IMR-90 (cell line): ENCODE measurements at regions not wholly inside any gene's neighbourhood (a gene's known extent, or its start where the extent isn't known, plus 50 kb on each side); places are given as distances from the start of the nearest gene placed in this dataset.

ENCODE experiments used
- ATAC-seq: fragments of 200-7000 bp; cut with Tn5 transposase; 2 replicates; pipeline ENCODE4 v1.9.1; 2020; ENCODE audit warnings: low read depth, mild to moderate bottlenecking, moderate library complexity
- BruUV-seq: library from RNA; stranded (reverse); fragments of 400-500 nt; replicated peaks from 2 replicates; lab custom pipeline; 2021; lab: Mats Ljungman, UMichigan
- CTCF ChIA-PET: fragments of 300-600 bp; formaldehyde crosslinking; extraction: SDS; loops from one replicate; lab custom pipeline; 2021; ENCODE audit warnings: antibody characterized with exemption; lab: Yijun Ruan, JAX
- POLR2A ChIA-PET: fragments of 300-600 bp; sonication (Branson Sonifier 250); formaldehyde crosslinking; loops from one replicate; lab custom pipeline; 2022; ENCODE audit warnings: antibody characterized with exemption; ENCODE audit not compliant: unreplicated experiment; lab: Charles Lee
- DNase-seq: peaks from one replicate; pipeline ENCODE4 v3.0.0; 2013
- H2AFZ ChIP-seq: replicated peaks from 2 replicates; pipeline ENCODE3; 2013; ENCODE audit warnings: low read length, mild to moderate bottlenecking; ENCODE audit not compliant: poor library complexity
- H2AK5ac ChIP-seq: 2 replicates; pipeline ENCODE4 v1.6.1; 2013; ENCODE audit warnings: low read depth, low read length, inconsistent platforms
- H2AK9ac ChIP-seq: replicated peaks from 2 replicates; pipeline ENCODE3; 2013; ENCODE audit warnings: mild to moderate bottlenecking, low read depth, low read length, moderate library complexity; ENCODE audit not compliant: poor library complexity
- H2BK120ac ChIP-seq: 2 replicates; pipeline ENCODE4 v1.6.1; 2013; ENCODE audit warnings: low read depth, low read length, inconsistent platforms
- H2BK15ac ChIP-seq: 3 replicates; pipeline ENCODE4 v1.6.1; 2013; ENCODE audit warnings: low read depth, low read length, inconsistent platforms
- H2BK20ac ChIP-seq: 2 replicates; pipeline ENCODE4 v1.6.1; 2013; ENCODE audit warnings: low read depth, mild to moderate bottlenecking, inconsistent platforms, low read length, moderate library complexity
- H2BK5ac ChIP-seq: 2 replicates; pipeline ENCODE4 v1.6.1; 2013; ENCODE audit warnings: mild to moderate bottlenecking, low read depth, low read length, inconsistent platforms; ENCODE audit not compliant: poor library complexity, severe bottlenecking
- H3K14ac ChIP-seq: replicated peaks from 2 replicates; pipeline ENCODE4 v1.6.1; 2013; ENCODE audit warnings: low read depth, low read length, inconsistent platforms
- H3K18ac ChIP-seq: 2 replicates; pipeline ENCODE4 v1.6.1; 2013; ENCODE audit warnings: low read depth, low read length, control low read depth
- H3K23ac ChIP-seq: 2 replicates; pipeline ENCODE4 v1.6.1; 2013; ENCODE audit warnings: low read depth, low read length, inconsistent platforms
- H3K27ac ChIP-seq: 2 replicates; pipeline ENCODE4 v1.5.1; 2013; ENCODE audit warnings: mild to moderate bottlenecking, control low read depth, low read length; ENCODE audit not compliant: insufficient read depth
- H3K27me3 ChIP-seq: 2 replicates; pipeline ENCODE4 v1.6.1; 2013; ENCODE audit warnings: low read length; ENCODE audit not compliant: control insufficient read depth, insufficient read depth
- H3K36me3 ChIP-seq: 2 replicates; pipeline ENCODE4 v1.6.1; 2013; ENCODE audit warnings: low read length, mixed read lengths; ENCODE audit not compliant: control insufficient read depth, insufficient read depth
- H3K4ac ChIP-seq: 2 replicates; pipeline ENCODE4 v1.6.1; 2013; ENCODE audit warnings: low read depth, low read length, inconsistent platforms
- H3K4me1 ChIP-seq: 2 replicates; pipeline ENCODE4 v1.6.1; 2013; ENCODE audit warnings: low read length, mixed read lengths; ENCODE audit not compliant: control insufficient read depth, insufficient read depth
- H3K4me2 ChIP-seq: 2 replicates; pipeline ENCODE4 v1.6.1; 2013; ENCODE audit warnings: low read depth, mild to moderate bottlenecking, control low read depth, low read length, moderate library complexity
- H3K4me3 ChIP-seq: 2 replicates; pipeline ENCODE4 v1.5.1; 2013; ENCODE audit warnings: low read depth, mild to moderate bottlenecking, control low read depth, low read length, moderate library complexity; ENCODE audit not compliant: insufficient read depth
- H3K56ac ChIP-seq: 2 replicates; pipeline ENCODE4 v1.6.1; 2013; ENCODE audit warnings: low read length, inconsistent platforms; ENCODE audit not compliant: insufficient read depth; ENCODE audit errors: extremely low read depth
- H3K79me1 ChIP-seq, 2 experiments: 2 replicates each; pipeline ENCODE4 v1.6.1; 2013; ENCODE audit warnings: low read length in 2 of 2, inconsistent platforms in 1 of 2, low read depth in 1 of 2
- H3K9ac ChIP-seq: 2 replicates; pipeline ENCODE4 v1.6.1; 2013; ENCODE audit warnings: low read depth, low read length, control low read depth
- H3K9me1 ChIP-seq: 2 replicates; pipeline ENCODE4 v1.6.1; 2013; ENCODE audit warnings: low read length, inconsistent platforms; ENCODE audit not compliant: insufficient read depth
- H3K9me3 ChIP-seq: 2 replicates; pipeline ENCODE4 v1.6.1; 2013; ENCODE audit warnings: low read length; ENCODE audit not compliant: control insufficient read depth, insufficient read depth
- H4K20me1 ChIP-seq: 2 replicates; pipeline ENCODE4 v1.6.1; 2013; ENCODE audit warnings: low read length, inconsistent platforms; ENCODE audit not compliant: insufficient read depth
- H4K5ac ChIP-seq: 2 replicates; pipeline ENCODE4 v1.6.1; 2013; ENCODE audit warnings: mild to moderate bottlenecking, low read depth, low read length, control low read depth
- H4K8ac ChIP-seq, 2 experiments: 2 replicates each; pipeline ENCODE4 v1.6.1; 2013; ENCODE audit warnings: low read depth in 2 of 2, low read length in 2 of 2, control low read depth in 1 of 2, inconsistent platforms in 1 of 2
- H4K91ac ChIP-seq: 2 replicates; pipeline ENCODE4 v1.6.1; 2013; ENCODE audit warnings: low read depth, low read length, inconsistent platforms; ENCODE audit not compliant: insufficient read depth
- BHLHE40 ChIP-seq: fragments of 150-350 bp; IDR thresholded peaks from 2 replicates; pipeline ENCODE4 v1.6.1; 2016; ENCODE audit warnings: mild to moderate bottlenecking, low read depth, low read length
- CEBPB ChIP-seq: IDR thresholded peaks from 2 replicates; pipeline ENCODE4 v1.6.1; 2012; ENCODE audit warnings: low read depth, low read length, improper control_type of control experiment
- CHD1 ChIP-seq: IDR thresholded peaks from 2 replicates; pipeline ENCODE4 v1.6.1; 2012; ENCODE audit warnings: low read depth, low read length, improper control_type of control experiment
- ELK1 ChIP-seq: fragments of 150-350 bp; IDR thresholded peaks from 2 replicates; pipeline ENCODE4 v1.6.1; 2016; ENCODE audit warnings: low read depth, mild to moderate bottlenecking, low read length, moderate library complexity, borderline replicate concordance
- FOS ChIP-seq: fragments of 150-350 bp; IDR thresholded peaks from 2 replicates; pipeline ENCODE4 v1.6.1; 2016; ENCODE audit warnings: low read depth, low read length
- MAZ ChIP-seq: IDR thresholded peaks from 2 replicates; pipeline ENCODE4 v1.6.1; 2012; ENCODE audit warnings: low read depth, mild to moderate bottlenecking, low read length, improper control_type of control experiment, moderate library complexity, borderline replicate concordance
- MXI1 ChIP-seq: IDR thresholded peaks from 2 replicates; pipeline ENCODE4 v1.6.1; 2012; ENCODE audit warnings: low read depth, mild to moderate bottlenecking, low read length, moderate library complexity, borderline replicate concordance
- NFE2L2 ChIP-seq: fragments of 150-350 bp; IDR thresholded peaks from 2 replicates; pipeline ENCODE4 v1.6.1; 2016; ENCODE audit warnings: low read depth, mild to moderate bottlenecking, low read length
- POLR2A ChIP-seq: IDR thresholded peaks from 2 replicates; pipeline ENCODE4 v1.6.1; 2012; ENCODE audit warnings: mild to moderate bottlenecking, low read depth, low read length
- RAD21 ChIP-seq: IDR thresholded peaks from 2 replicates; pipeline ENCODE4 v1.6.1; 2012; ENCODE audit warnings: low read length, improper control_type of control experiment
- RCOR1 ChIP-seq: IDR thresholded peaks from 2 replicates; pipeline ENCODE4 v1.6.1; 2012; ENCODE audit warnings: mild to moderate bottlenecking, low read length, improper control_type of control experiment; ENCODE audit not compliant: insufficient replicate concordance
- RFX5 ChIP-seq: IDR thresholded peaks from 2 replicates; pipeline ENCODE4 v1.8.0; 2012; ENCODE audit warnings: low read depth, mild to moderate bottlenecking, low read length, moderate library complexity
- SMC3 ChIP-seq: fragments of 150-350 bp; IDR thresholded peaks from 2 replicates; pipeline ENCODE4 v1.6.1; 2016; ENCODE audit warnings: low read depth, mild to moderate bottlenecking, antibody characterized with exemption, low read length, moderate library complexity
- WGBS, 2 experiments: methylation state at CpG; one replicate each; pipeline versions ENCODE4 v1.1.5 to v1.1.7; 2013; ENCODE audit warnings: missing lambda C conversion rate in 2 of 2; ENCODE audit not compliant: insufficient read length in 1 of 2; ENCODE audit errors: extremely low coverage in 2 of 2; 5-methylcytosine and 5-hydroxymethylcytosine counted together
- dilution Hi-C: fragments of 300-500 bp; cut with HindIII; formaldehyde crosslinking; loops from one replicate; pipeline ENCODE4 v1.14.3; 2018; ENCODE audit warnings: low sequenced_read_pairs; ENCODE audit not compliant: unreplicated experiment
- in situ Hi-C: fragments of 300-500 bp; cut with MboI; formaldehyde crosslinking; loops from 3 replicates; pipeline ENCODE4 v1.14.3; 2019; ENCODE audit warnings: low sequenced_read_pairs, inconsistent platforms, mixed read lengths
- intact Hi-C: fragments of 100-400 bp; cut with micrococcal nuclease; formaldehyde crosslinking; loops from 2 replicates; pipeline ENCODE4 v1.10.0; 2022
- TF ChIP-seq, protein P1 (sequence below): fragments of 150-350 bp; IDR thresholded peaks from 2 replicates; pipeline ENCODE4 v1.6.1; 2017; ENCODE audit warnings: mild to moderate bottlenecking, antibody characterized with exemption, low read length, low read depth
- TF ChIP-seq, protein P2 (sequence below): conservative IDR thresholded peaks from 2 replicates; pipeline ENCODE4 v1.5.1; 2012; ENCODE audit warnings: mild to moderate bottlenecking, low read depth, low read length, improper control_type of control experiment

DNA sequence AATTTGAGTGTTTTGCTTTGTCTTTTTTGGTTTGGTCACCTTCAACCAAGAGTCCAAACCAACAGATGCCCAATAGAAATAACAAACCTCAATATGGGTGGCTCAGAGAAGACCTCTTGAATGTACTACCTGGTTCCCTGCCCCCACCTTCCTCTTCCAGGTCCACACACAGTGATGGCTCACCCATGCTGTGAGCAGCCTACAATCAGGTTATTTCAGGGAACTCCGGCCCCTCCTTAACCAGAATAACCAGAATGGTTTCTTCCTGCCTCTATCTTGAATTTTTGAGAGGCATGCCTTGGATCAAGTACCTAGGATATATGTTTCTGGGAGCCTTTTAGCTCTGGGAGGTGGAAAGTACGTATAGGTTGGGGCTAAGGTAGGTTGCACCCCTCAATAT lies 327.1 kb upstream of the PRDM1 start:
- TF ChIP-seq FOS (no peak), RFX5 (no peak), CEBPB (no peak), NFE2L2 (no peak), RAD21 (no peak), POLR2A (no peak), SMC3 (no peak), ELK1 (no peak), CHD1 (no peak), RCOR1 (no peak), MXI1 (no peak), BHLHE40 (no peak), MAZ (no peak)
- TF ChIP-seq, protein P1, sequence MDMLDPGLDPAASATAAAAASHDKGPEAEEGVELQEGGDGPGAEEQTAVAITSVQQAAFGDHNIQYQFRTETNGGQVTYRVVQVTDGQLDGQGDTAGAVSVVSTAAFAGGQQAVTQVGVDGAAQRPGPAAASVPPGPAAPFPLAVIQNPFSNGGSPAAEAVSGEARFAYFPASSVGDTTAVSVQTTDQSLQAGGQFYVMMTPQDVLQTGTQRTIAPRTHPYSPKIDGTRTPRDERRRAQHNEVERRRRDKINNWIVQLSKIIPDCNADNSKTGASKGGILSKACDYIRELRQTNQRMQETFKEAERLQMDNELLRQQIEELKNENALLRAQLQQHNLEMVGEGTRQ, result no peak
- TF ChIP-seq, protein P2, sequence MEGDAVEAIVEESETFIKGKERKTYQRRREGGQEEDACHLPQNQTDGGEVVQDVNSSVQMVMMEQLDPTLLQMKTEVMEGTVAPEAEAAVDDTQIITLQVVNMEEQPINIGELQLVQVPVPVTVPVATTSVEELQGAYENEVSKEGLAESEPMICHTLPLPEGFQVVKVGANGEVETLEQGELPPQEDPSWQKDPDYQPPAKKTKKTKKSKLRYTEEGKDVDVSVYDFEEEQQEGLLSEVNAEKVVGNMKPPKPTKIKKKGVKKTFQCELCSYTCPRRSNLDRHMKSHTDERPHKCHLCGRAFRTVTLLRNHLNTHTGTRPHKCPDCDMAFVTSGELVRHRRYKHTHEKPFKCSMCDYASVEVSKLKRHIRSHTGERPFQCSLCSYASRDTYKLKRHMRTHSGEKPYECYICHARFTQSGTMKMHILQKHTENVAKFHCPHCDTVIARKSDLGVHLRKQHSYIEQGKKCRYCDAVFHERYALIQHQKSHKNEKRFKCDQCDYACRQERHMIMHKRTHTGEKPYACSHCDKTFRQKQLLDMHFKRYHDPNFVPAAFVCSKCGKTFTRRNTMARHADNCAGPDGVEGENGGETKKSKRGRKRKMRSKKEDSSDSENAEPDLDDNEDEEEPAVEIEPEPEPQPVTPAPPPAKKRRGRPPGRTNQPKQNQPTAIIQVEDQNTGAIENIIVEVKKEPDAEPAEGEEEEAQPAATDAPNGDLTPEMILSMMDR, result no peak
- peak overlapping the region; percentile 10; the same call in 1 of the 2 replicates for H3K56ac ChIP-seq
- H3K4me2 ChIP-seq, result no peak overlapping the region; the same call in 1 of the 2 replicates
- peak overlapping the region; percentile 63 for H2BK5ac ChIP-seq
- H3K4me1 ChIP-seq, result peaks cover 7% of the 10 kb centered on the region; the same call in 1 of the 2 replicates
- H3K27ac ChIP-seq, result no peak overlapping the region
- BruUV-seq, result no TSS peak
- H3K4ac ChIP-seq, result peak overlapping the region; percentile 70
- ChIA-PET POLR2A (no interaction called here), CTCF (no interaction called here)
- H3K9me1 ChIP-seq, result peaks cover 3% of the 10 kb centered on the region; the same call in 1 of the 2 replicates
- peak overlapping the region; percentile 14 to 62; a peak in 3 of 4 replicates for H4K8ac ChIP-seq
- H3K36me3 ChIP-seq, result no peaks in the 10 kb centered on the region
- peak overlapping the region; percentile 79 for H2BK120ac ChIP-seq
- dilution Hi-C loops, result no loop called here
- DNase-seq (no peak), ATAC-seq (no peak)
- in situ Hi-C loops, result no loop called here
- H2AK9ac ChIP-seq, result no peak overlapping the region
- WGBS, 2 experiments, result no CpG with 5 or more reads among the region's 2 CpGs
- intact Hi-C loops, result no loop called here
- H3K23ac ChIP-seq, result peak overlapping the region; percentile 65; the same call in 1 of the 2 replicates
- no peaks in the 10 kb centered on the region for H3K79me1 ChIP-seq
- H4K5ac ChIP-seq, result peak overlapping the region; percentile 26; the same call in 1 of the 2 replicates
- H3K27me3 ChIP-seq, result no peaks in the 10 kb centered on the region
- peak overlapping the region; percentile 60; the same call in 2 of the 3 replicates for H2BK15ac ChIP-seq
- peak overlapping the region; percentile 68; the same call in 1 of the 2 replicates for H2BK20ac ChIP-seq
- no peaks in the 10 kb centered on the region for H4K20me1 ChIP-seq
- peak overlapping the region; percentile 68 for H4K91ac ChIP-seq
- no peak overlapping the region for H3K9ac ChIP-seq
- H3K14ac ChIP-seq, result peak overlapping the region; percentile 31
- H2AK5ac ChIP-seq, result peak overlapping the region; percentile 93
- no peak overlapping the region for H3K4me3 ChIP-seq
- no peaks in the 10 kb centered on the region for H3K9me3 ChIP-seq
- H3K18ac ChIP-seq, result peak overlapping the region; percentile 11; the same call in 1 of the 2 replicates
- H2AFZ ChIP-seq, result no peak overlapping the region
